Natural killer cell (primary cell): ENCODE measurements at regions not wholly inside any gene's neighbourhood (a gene's known extent, or its start where the extent isn't known, plus 50 kb on each side); places are given as distances from the start of the nearest gene placed in this dataset.
A peak's percentile ranks its signal among the peaks of the same experiment; 100 is the strongest.

Experiments
- ATAC-seq, 3 donors: fragments of 150-1000 bp in 2 of 3; fragments of 200-7000 bp in 1 of 3; cut with Tn5 transposase; 1 replicate in 1 of 3; 2 replicates in 2 of 3; pipeline ENCODE4 v1.10.0; 2021; ENCODE audit warnings: mild to moderate bottlenecking in 2 of 3, moderate library complexity in 2 of 3
- DNase-seq, 2 donors: peaks; one replicate each; pipeline versions ENCODE4 v3.0.0 to v3.0.0-alpha.2; 2013 to 2021; ENCODE audit warnings: mixed read lengths in 1 of 2
- H3K27ac ChIP-seq: one replicate; pipeline ENCODE4 v1.5.1; 2013; ENCODE audit warnings: mild to moderate bottlenecking, low read length
- H3K27me3 ChIP-seq: one replicate; pipeline ENCODE4 v1.6.1; 2013; ENCODE audit warnings: low read length; ENCODE audit not compliant: control insufficient read depth, insufficient read depth
- H3K36me3 ChIP-seq: one replicate; pipeline ENCODE4 v1.6.1; 2013; ENCODE audit warnings: low read length; ENCODE audit not compliant: control insufficient read depth, insufficient read depth
- H3K4me1 ChIP-seq: one replicate; pipeline ENCODE4 v1.6.1; 2013; ENCODE audit warnings: low read length; ENCODE audit not compliant: control insufficient read depth, insufficient read depth
- H3K4me3 ChIP-seq: one replicate; pipeline ENCODE4 v1.5.1; 2013; ENCODE audit warnings: low read length
- H3K9me3 ChIP-seq: one replicate; pipeline ENCODE4 v1.6.1; 2013; ENCODE audit warnings: low read length; ENCODE audit not compliant: control insufficient read depth, insufficient read depth
- H3K27ac Mint-ChIP-seq, 2 donors: one replicate each; pipeline ENCODE4 v1.8.0; 2022; ENCODE audit warnings: mild to moderate bottlenecking in 2 of 2, mixed read lengths in 2 of 2, moderate library complexity in 1 of 2
- H3K27me3 Mint-ChIP-seq, 2 donors: one replicate each; pipeline ENCODE4 v1.8.0; 2022; ENCODE audit warnings: low read depth in 2 of 2, mixed read lengths in 2 of 2
- H3K36me3 Mint-ChIP-seq: one replicate; pipeline ENCODE4 v1.8.0; 2022; ENCODE audit warnings: mixed read lengths
- H3K4me1 Mint-ChIP-seq, 2 donors: one replicate each; pipeline ENCODE4 v1.8.0; 2022; ENCODE audit warnings: mixed read lengths in 2 of 2
- H3K4me3 Mint-ChIP-seq: one replicate; pipeline ENCODE4 v1.8.0; 2022; ENCODE audit warnings: mild to moderate bottlenecking, moderate library complexity, mixed read lengths
- H3K9me3 Mint-ChIP-seq, 2 donors: one replicate each; pipeline ENCODE4 v1.8.0; 2022; ENCODE audit warnings: mixed read lengths in 2 of 2
- WGBS: methylation state at CpG from one replicate; pipeline ENCODE4 v1.1.7; 2013; ENCODE audit warnings: missing lambda C conversion rate; ENCODE audit not compliant: insufficient coverage; 5-methylcytosine and 5-hydroxymethylcytosine counted together
- intact Hi-C: fragments of 100-400 bp; cut with micrococcal nuclease; formaldehyde crosslinking; loops from one replicate; pipeline ENCODE4 v1.14.2; 2022
- TF ChIP-seq, protein P1 (sequence below): fragments of 200-600 bp; IDR thresholded peaks from one replicate; pipeline ENCODE4 v1.8.0; 2022; ENCODE audit warnings: antibody characterized with exemption

DNA sequence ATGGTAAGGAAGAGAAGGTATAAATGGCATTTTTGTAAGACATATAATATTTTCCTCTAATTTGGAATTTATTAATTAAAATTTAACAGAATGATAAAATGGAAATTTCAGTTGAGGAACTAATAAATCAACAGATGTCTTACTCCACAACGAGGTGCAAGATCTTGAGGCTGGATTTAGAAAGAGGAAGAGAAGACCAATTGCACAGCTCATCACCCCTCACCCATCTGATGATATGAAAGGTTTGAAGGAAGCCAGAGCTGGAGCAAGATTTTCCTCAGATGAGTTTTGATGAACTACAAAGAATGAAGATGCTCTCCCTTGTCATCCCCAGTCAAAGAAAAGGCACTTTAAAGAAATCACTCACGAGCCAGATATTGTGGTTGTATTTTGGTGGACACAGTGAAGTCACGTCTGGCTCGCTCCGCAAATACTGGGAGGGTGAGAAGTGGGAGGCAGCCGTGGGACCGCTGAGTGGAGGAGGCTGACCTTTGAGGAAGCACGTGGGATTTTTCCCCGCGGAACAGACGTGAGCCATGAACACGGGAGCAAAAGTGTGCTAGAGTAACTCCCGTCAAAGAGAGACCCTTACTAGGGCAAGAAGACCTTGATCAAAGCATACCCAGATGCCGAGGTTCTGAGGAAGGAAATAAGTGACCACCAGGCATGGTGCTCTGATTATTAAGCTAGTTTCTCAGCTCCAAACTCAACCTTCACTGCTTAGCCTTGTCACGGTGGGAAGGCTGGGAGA is 511.4 kb downstream of the RNF144A start:
- intact Hi-C loops = no loop called here
- Histone ChIP-seq H3K9me3 (peaks cover 3% of the 10 kb centered on the region), H3K36me3 (no peaks in the 10 kb centered on the region), H3K27me3 (no peaks in the 10 kb centered on the region), H3K27ac (no peak overlapping the region), H3K4me1 (peaks cover 40% of the 10 kb centered on the region), H3K4me3 (no peak overlapping the region)
- no peak for ATAC-seq
- TF ChIP-seq, protein P1, sequence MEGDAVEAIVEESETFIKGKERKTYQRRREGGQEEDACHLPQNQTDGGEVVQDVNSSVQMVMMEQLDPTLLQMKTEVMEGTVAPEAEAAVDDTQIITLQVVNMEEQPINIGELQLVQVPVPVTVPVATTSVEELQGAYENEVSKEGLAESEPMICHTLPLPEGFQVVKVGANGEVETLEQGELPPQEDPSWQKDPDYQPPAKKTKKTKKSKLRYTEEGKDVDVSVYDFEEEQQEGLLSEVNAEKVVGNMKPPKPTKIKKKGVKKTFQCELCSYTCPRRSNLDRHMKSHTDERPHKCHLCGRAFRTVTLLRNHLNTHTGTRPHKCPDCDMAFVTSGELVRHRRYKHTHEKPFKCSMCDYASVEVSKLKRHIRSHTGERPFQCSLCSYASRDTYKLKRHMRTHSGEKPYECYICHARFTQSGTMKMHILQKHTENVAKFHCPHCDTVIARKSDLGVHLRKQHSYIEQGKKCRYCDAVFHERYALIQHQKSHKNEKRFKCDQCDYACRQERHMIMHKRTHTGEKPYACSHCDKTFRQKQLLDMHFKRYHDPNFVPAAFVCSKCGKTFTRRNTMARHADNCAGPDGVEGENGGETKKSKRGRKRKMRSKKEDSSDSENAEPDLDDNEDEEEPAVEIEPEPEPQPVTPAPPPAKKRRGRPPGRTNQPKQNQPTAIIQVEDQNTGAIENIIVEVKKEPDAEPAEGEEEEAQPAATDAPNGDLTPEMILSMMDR = no peak
- H3K27ac Mint-ChIP-seq = peak overlapping the region in 1 of 2 donors; percentile 91
- H3K27me3 Mint-ChIP-seq = no peaks in the 10 kb centered on the region
- H3K4me3 Mint-ChIP-seq = no peak overlapping the region
- peaks cover 46 to 49% of the 10 kb centered on the region in 2 donors for H3K4me1 Mint-ChIP-seq
- WGBS = 84% methylated on average over 14 of the region's 15 CpGs
- DNase-seq = no peak
- no peaks in the 10 kb centered on the region for H3K9me3 Mint-ChIP-seq
- no peaks in the 10 kb centered on the region for H3K36me3 Mint-ChIP-seq

DNA sequence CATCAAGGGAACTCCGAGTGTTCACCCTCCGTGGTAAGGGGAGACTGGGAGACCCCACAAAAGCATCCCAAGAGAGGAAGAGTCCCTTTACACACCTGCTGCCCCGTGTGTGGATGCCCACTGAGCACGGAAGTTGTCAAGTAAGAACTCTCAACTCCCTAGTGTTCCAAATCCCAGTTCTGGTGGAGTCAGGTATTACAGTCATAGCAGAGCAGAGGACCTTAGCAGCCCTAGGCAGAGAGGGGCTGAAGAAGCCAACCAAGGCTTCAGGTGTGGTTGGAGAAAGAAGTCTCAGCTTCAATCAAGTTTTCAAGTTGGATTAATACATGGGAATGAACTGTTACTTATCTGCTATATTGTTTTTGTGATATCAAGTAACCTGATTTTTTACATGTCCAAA is 512.5 kb downstream of the RNF144A start:
- H3K27me3 Mint-ChIP-seq = no peaks in the 10 kb centered on the region
- H3K4me1 Mint-ChIP-seq = peaks cover 46 to 49% of the 10 kb centered on the region in 2 donors
- Histone ChIP-seq H3K4me3 (no peak overlapping the region), H3K9me3 (peaks cover 3% of the 10 kb centered on the region), H3K27ac (no peak overlapping the region), H3K27me3 (no peaks in the 10 kb centered on the region), H3K36me3 (no peaks in the 10 kb centered on the region), H3K4me1 (peaks cover 40% of the 10 kb centered on the region)
- peak overlapping the region; percentile 92 for H3K4me3 Mint-ChIP-seq
- H3K9me3 Mint-ChIP-seq = no peaks in the 10 kb centered on the region
- peak in 1 of 2 donors; percentile 31 for DNase-seq
- ATAC-seq = no peak
- WGBS = 87% methylated on average over 4 of the region's 4 CpGs
- H3K27ac Mint-ChIP-seq = peak overlapping the region in 1 of 2 donors; percentile 91
- intact Hi-C loops = loop anchor here (1.0 to 2.0 kb wide), 2 partner anchors 315 to 1253 kb away; partner anchors contain the start of gene ID2
- no peaks in the 10 kb centered on the region for H3K36me3 Mint-ChIP-seq
- TF ChIP-seq, protein P1 = no peak

DNA sequence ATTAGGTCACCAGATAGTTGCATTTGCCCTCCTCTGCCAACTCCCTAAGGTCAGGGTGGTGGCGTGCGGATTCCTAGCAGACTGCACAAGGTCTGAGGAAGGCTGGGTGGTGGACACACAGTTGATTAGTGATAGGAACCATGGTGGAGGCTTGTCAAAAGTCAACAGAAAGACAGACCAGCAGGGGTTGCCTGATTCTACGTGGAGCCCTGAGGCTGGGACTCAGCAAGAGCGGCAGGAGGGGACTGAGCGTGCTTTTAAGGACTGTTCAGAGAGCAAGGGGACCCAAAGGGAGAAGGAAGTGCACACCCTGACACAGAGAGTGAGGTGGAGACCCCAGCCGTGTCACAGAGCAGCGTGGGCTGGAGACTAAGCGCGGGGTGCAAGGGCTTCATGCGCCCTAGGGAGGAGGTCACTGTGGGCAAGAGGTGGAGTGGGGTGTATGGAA is 513.2 kb downstream of the RNF144A start:
- Mint-ChIP-seq H3K4me3 (peak overlapping the region; percentile 92), H3K9me3 (no peaks in the 10 kb centered on the region), H3K36me3 (no peaks in the 10 kb centered on the region), H3K4me1 (peaks cover 46 to 49% of the 10 kb centered on the region in 2 donors), H3K27me3 (no peaks in the 10 kb centered on the region), H3K27ac (peak overlapping the region; percentile 88 to 91)
- Histone ChIP-seq H3K4me1 (peaks cover 42% of the 10 kb centered on the region), H3K9me3 (peaks cover 3% of the 10 kb centered on the region), H3K36me3 (no peaks in the 10 kb centered on the region), H3K4me3 (no peak overlapping the region), H3K27me3 (no peaks in the 10 kb centered on the region), H3K27ac (peak overlapping the region; percentile 51)
- peak in 1 of 2 donors; percentile 62 for DNase-seq
- intact Hi-C loops = loop anchor here (1.0 to 2.0 kb wide), 2 partner anchors 314 to 1252 kb away; partner anchors contain the start of gene ID2
- TF ChIP-seq, protein P1 = no peak
- ATAC-seq = peak; percentile 41 to 44 (median 42)
- WGBS = 54% methylated on average over 10 of the region's 10 CpGs
